ENCODE measurements at regions not wholly inside any gene's neighbourhood (a gene's known extent, or its start where the extent isn't known, plus 50 kb on each side); places are given as distances from the start of the nearest gene placed in this dataset.

DNA sequence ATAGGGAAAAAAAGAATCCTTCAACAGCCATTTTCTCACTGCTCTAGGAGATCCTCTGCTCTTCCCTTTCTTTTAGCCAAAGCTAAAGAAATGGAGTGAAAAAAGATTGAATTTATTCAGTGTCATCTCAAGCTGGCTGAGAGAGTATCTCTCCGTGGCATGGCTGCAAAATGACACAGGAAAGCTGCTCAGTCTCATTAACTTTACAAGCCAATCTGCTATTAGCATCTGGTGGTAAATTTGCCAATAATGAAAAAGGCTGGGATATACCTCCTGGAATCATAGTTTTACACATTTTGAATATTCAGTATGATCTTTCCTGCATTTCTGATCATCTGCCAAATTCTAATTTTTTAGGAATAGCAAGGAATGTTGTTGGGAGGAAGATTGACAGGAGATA, 176.8 kb upstream of the CHRM3 start:
- no peak for TF ChIP-seq RARB (CRISPR knock-in tag; IDR thresholded peaks at IDR 0.05)
- TF ChIP-seq, protein P1, sequence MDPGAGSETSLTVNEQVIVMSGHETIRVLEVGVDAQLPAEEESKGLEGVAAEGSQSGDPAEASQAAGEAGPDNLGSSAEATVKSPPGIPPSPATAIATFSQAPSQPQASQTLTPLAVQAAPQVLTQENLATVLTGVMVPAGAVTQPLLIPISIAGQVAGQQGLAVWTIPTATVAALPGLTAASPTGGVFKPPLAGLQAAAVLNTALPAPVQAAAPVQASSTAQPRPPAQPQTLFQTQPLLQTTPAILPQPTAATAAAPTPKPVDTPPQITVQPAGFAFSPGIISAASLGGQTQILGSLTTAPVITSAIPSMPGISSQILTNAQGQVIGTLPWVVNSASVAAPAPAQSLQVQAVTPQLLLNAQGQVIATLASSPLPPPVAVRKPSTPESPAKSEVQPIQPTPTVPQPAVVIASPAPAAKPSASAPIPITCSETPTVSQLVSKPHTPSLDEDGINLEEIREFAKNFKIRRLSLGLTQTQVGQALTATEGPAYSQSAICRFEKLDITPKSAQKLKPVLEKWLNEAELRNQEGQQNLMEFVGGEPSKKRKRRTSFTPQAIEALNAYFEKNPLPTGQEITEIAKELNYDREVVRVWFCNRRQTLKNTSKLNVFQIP (CRISPR knock-in tag; IDR thresholded peaks at IDR 0.05; ENCODE audit: borderline replicate concordance, low read depth): no peak
- TF ChIP-seq, protein P2, sequence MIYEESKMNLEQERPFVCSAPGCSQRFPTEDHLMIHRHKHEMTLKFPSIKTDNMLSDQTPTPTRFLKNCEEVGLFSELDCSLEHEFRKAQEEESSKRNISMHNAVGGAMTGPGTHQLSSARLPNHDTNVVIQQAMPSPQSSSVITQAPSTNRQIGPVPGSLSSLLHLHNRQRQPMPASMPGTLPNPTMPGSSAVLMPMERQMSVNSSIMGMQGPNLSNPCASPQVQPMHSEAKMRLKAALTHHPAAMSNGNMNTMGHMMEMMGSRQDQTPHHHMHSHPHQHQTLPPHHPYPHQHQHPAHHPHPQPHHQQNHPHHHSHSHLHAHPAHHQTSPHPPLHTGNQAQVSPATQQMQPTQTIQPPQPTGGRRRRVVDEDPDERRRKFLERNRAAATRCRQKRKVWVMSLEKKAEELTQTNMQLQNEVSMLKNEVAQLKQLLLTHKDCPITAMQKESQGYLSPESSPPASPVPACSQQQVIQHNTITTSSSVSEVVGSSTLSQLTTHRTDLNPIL (CRISPR knock-in tag; IDR thresholded peaks at IDR 0.05; ENCODE audit: low read depth): no peak
- TF ChIP-seq, protein P3, sequence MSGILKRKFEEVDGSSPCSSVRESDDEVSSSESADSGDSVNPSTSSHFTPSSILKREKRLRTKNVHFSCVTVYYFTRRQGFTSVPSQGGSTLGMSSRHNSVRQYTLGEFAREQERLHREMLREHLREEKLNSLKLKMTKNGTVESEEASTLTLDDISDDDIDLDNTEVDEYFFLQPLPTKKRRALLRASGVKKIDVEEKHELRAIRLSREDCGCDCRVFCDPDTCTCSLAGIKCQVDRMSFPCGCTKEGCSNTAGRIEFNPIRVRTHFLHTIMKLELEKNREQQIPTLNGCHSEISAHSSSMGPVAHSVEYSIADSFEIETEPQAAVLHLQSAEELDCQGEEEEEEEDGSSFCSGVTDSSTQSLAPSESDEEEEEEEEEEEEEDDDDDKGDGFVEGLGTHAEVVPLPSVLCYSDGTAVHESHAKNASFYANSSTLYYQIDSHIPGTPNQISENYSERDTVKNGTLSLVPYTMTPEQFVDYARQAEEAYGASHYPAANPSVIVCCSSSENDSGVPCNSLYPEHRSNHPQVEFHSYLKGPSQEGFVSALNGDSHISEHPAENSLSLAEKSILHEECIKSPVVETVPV (CRISPR knock-in tag; IDR thresholded peaks at IDR 0.05): no peak
- no peak for TF ChIP-seq OSR1 (CRISPR knock-in tag; IDR thresholded peaks at IDR 0.05)

All from SK-N-SH treated with all-trans-retinoic acid at 6 μM for 48 hours (cell line).